CD1c-positive myeloid dendritic cell (primary cell): ENCODE measurements at regions not wholly inside any gene's neighbourhood (a gene's known extent, or its start where the extent isn't known, plus 50 kb on each side); places are given as distances from the start of the nearest gene placed in this dataset.

Experiments used
- DNase-seq: peaks from one replicate; pipeline ENCODE4 v3.0.0-alpha.2; 2016; ENCODE audit errors: extremely low spot score

DNA sequence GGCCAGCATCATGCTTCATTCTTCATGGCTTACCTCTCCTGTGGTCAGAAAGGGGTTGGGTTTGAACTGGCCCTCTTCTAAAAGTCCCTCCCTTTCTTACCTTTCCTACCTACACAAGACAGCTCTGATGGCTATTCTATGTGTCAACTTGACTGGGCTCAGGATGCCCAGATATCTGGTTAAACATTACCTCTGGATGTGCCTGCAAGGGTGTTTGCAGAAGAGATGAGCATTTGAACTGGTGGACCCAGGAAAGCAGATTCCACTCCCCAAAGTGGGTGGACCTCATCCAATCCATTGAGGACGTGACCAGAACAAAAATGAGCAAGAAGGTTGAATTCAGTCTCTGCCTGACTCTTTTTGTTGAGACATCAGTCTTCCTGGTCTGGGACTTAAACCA lies 79.0 kb upstream of the TCF7L2 start:
- DNase-seq, result no peak

DNA sequence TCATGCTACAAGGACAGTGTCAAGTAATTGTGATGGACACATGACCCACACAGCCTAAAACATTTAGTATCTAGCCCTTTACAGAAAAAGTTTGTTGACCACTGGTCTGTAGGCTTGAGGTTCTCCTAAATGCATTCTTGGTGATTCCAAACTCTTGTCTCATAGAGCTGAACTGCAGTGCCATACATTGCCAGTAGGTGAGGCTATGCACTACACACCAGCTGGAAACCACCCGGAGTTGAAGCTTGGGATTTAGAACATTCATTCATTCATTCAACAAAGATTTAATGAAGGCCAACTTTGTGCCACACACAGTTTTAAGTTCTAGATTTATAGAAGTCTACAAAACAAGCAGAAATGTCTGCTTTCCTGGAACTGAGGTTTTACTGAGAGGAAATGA lies 77.3 kb upstream of the TCF7L2 start:
- DNase-seq, result no peak

DNA sequence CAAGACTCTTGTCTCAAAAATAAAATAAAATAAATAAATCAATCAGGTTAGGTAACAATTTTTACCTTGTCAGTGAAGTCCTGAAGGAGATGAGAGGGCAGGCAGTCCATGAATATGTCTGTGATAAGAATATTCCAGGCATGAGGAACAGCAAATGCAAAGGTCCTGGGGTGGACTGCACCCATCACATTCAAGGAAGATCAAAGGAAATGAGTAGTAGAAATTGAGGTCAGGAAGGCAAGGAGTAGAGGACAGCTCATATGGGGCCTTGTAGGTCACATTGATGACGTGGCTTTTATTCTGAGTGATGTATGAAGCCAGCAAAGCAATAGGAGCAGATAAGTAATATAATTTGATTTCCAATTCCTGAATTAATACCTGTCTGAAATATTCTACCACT lies 76.5 kb upstream of the TCF7L2 start:
- no peak for DNase-seq

DNA sequence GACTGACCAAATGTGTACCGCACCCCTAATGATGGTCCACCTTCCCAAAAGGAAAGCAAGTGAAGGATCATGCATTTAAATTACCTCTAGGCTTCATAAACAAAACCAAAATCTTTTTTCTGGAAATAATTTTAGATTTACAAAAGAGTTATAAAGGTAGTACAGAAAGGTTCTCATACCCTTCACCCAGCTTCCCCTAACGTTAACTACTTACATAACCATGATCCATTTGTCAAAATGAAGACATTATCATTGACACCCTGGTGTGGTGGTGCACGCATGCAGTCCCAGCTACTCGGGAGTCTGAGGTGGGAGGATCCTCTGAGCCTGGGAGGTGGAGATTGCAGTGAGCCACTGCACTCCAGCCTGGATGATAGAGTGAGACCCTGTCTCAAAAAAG lies 75.1 kb upstream of the TCF7L2 start:
- DNase-seq, result no peak

DNA sequence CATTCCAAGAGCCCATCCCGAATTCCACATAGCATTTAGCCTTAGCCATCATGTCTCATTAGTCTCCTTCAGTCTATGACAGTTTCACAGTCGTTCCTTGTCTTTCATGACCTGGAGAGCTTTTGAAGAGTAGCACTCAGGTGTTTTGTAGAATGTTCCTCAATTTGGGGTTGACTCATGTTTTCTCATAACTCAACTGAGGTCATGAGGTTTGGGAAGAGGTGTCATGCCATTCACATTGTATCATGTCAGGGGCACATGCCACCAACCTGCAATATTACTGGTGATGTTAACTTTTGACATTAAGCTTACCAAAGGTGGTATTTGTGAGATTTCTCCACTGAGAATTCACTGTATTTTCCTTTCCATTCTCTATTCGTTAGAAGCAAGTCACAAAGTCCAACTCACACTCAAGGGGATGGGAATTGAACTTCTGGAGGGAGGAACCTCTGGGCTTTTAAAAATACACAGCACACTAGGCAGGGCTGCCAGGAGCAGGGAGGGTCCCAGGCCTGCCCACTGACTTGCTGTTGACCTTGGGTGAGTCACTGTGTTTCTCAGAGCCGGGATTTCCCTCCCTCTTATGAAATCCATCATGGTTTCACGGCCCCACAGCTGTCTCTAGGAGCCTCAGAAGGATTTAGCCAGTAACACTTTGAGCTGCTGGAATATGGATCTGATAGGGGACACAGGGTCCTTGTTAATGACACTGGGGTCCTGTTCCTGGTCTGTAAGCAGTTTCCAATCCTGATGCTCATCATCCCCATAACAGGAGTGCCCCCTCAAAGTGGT lies 74.4 kb upstream of the TCF7L2 start:
- DNase-seq, result peak; percentile 52

DNA sequence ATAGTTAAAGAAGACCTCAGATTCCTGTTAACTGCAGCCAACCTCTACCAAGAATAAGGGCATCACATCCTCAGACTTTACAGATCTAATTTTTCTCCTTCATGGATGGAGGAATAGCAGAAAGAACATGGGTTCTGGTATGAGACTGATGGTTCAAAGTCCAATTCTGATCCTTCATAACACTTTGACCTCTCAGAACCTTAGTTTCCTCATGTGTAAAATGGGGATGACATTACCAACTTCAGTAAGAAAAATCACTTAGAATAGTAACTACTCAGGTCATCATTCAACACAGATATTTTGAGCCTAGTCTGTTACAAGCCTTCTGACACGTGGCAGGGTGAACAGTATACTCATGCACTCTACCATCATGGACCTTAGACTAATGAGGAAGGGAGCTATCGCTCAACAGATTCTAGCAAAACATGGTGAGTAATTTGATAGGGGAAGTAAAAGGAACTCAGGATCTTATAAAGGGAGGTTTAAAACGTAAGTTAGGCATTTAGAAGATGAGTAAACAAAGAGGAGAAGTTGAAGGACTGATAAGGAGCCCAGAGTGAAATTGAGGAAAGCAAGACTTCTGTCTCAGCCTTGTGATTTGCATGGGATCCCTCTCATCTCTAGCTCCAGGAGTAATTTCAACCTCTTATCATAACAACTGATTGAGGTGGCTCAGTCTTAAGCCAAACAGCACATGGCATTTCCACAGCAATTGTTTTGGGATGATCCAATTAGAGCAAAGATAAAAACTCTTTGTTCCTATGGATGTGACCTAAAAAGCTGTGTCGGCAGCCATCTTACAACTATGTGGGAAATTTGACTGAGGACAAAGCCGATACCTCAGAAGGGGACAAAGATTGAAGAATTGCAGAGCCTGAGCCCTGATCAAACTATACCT lies 69.2 kb upstream of the TCF7L2 start:
- DNase-seq, result peak; percentile 46

DNA sequence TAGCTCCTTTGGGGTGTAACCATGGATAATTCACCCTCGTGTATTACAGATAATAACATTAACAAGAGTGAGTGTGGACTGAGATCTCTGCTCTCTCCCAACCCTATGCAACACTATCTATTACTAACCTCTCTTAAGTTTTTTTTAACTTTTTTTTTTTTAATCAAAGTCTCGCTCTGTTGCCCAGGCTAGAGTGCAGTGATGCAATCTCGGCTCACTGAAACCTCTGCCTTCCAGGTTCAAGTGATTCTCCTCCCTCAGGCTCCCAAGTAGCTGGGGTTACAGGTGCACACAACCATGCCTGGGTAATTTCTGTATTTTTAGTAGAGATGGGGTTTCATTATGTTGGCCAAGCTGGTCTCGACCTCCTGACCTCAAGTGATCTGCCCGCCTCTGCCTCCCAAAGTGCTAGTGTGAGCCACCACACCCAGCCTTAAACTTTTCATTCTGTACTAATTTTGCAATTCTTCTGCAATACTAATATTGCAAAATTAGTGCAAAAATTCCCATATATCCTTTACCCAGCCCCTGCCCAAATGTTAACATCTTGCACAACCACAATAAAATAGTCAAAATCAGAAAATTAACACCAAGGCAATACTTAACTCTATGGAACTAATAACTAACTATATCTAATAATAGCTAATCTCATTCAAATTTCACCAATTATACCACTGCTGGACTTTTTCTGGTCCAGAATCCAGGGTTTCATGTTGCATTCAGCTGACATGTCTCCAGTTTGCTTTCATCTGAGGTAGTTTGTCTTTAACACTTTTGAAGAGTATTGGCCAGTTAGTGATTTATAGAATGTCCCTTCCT lies 66.5 kb upstream of the TCF7L2 start:
- DNase-seq, result no peak

DNA sequence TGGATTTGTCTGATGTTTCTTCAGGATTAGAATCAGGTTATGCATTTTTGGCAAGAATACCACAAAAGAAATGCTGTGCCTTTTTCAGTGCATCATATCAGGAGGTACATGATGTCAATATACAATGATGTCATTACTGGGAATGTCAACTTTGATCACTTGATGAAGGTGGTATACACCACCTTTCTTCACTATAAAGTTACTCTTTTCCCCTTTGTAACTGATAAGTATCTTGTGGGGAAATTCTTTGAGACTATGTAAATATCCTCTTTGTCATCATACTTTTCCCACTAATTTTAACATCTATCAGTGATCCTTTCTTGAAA lies 65.9 kb upstream of the TCF7L2 start:
- DNase-seq, result no peak

DNA sequence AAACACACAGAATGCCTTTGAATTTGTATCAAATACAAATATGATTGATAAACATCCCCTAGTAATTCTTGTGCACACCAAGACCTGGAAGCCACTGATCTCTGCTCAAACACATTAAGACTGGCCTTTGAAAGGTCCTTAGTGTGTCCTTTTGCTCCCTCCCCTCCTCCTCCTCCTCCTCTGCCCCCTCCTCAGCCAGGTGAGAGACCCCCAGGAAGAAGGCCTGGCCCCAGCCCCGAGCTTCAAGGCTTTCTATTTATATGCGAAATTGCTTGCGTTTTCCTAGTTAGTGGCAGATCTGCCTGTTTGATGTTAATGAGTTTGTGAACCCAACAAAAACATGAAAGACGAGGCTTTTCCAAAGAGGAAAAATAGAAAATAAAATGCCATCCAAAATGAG lies 63.6 kb upstream of the TCF7L2 start:
- DNase-seq, result no peak

DNA sequence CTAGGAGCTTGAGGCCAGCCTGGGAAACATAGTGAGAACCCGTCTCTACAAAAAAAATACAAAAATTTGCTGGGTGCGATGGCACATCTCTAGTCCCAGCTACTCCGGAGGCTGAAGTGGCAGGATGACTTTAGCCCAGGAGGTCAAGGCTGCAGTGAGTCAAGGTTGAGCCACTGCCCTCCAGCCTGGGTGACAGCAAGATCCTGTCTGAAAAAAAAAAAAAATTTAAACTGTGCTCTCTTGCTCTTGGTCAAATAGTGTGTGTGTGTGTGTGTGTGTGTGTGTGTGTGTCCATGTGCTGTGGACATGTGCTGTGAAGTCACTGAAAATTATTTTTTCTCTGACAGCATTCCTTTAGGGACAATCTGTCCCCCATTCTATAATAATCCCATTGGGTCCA lies 62.1 kb upstream of the TCF7L2 start:
- no peak for DNase-seq

DNA sequence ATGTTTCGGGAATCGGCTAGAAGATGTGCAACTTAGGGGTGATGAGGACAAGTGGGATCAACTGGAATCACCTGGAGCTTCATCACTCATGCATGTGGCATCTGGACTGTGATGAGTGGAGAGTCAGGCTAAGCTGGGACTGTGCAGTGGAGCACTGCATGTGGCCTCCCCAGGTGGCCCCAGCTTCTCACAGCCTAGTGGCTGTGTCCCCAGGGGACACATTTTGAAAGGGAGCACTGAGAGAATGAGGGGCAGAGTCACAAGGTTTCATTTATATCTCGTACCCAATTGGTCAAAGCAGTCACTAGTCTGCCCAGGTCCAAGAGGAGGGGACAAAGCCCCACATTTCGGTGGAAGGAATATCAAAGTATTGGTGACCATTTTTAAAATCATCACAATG lies 54.8 kb upstream of the TCF7L2 start:
- DNase-seq, result no peak

DNA sequence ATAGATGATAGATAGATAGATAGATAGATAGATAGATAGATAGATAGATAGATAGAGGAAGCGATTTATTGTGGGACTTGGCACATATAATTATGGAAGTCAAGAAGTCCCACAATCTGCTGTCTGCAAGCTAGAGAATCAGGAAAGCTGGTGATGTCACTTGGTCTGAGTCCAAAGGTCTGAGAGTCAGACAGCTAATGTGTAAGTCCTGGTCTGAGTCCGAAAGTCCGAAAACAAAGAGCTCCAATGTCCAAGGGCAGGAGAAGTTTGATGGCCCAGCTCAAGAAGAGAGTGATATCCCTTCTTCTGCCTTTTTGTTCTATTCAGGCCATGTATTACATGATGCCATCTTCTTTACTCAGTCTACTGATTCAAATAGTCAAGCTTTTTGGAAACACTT lies 53.8 kb upstream of the TCF7L2 start:
- no peak for DNase-seq

DNA sequence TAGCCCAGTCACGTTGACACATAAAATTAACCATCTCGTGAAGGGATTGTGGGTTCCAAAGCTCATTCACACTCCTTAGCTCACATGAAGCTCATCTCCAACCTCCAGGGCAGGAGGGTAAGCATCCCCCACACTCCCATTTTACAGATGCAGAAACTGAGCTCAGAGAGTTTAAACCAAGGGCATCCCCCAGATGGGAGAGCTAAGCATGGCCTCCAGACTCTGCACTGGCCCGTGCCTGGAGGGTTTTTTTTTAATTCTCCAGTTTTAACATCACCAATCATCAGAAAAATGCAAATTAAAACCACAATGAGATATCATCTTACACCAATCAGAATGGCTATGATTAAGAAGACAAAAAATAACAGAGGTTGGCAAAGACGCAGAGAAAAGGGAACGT lies 53.3 kb upstream of the TCF7L2 start:
- DNase-seq, result no peak

DNA sequence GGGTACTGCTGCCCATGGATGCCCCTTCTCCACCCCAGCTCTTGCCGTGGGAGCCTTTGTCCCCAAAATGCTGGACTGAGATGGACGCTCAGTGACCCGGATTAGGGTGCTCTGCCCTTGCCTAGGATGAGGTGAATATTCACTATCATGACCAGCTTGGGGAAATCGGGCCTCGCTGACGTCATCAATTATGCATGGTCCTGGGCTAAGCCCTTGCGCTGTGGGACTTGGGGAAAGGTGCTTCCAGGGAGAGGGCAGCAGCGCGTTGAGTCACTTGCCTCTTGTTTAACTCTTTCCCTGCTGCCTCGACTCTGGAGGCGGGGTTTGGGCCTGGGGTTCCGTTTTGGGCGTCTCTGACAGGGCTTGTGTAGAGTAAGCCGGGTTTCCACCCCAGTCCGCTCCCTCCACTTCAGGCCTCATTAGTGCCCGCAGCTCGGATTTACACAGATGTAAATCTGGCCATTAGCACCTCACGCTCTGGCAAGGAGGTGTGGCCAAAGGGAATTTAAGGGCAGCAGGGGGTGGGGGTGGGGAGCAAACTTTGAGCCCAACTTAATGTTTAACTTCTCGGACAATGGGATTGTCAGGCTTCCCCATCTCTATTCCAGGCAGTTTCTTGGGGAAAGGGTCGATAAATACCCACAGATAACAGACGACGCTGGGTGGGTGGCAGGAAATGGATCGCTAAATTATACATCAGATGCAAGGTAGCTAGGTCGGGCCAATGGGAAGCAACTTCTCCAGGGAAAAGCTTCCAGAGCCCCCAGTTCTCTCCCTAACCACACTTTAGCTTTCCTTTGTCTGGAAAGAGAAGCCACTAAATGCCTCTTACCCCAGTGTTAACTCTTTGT lies 51.3 kb upstream of the TCF7L2 start:
- no peak for DNase-seq

DNA sequence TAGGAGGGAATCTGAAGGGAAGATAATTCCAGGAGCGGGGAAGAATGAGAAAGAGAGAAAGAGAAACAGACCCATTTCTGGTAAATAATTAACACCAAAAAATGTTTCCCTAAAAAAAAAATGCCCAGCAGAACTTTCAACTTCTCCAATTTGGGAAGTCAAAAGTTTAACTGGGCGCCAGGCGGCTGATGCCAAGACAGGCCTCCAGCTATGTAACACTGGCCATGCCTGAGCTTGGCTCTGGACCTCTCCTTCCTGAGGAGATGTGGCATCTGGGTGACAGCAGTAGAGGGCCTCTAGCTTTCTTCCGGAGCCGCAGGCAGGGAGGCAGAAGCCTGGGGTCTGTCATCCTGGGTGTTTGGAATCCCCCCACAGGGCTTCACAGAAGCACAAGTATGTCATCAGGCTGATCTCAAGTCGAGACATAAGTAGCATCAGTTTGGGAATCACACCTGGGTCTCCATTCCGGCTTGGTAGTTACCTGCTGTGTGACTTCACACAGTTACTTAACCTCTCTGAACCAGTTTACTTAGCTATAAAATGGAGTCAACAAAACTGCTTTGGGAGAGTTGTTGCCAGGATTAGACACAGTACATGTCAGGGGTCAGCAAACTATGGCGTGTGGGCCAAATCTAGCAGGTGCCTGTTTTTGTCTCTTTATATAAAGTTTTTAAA lies 50.5 kb upstream of the TCF7L2 start:
- no peak for DNase-seq
